PC-9 (cell line): ENCODE measurements at regions not wholly inside any gene's neighbourhood (a gene's known extent, or its start where the extent isn't known, plus 50 kb on each side); places are given as distances from the start of the nearest gene placed in this dataset.

ENCODE experiments used
- BruUV-seq: library from RNA; stranded (reverse); fragments of 400-500 nt; replicated peaks from 2 replicates; lab custom pipeline; 2021; lab: Mats Ljungman, UMichigan
- CTCF ChIA-PET: fragments of 300-600 bp; sonication (Branson Sonifier 250); formaldehyde crosslinking; loops from one replicate; lab custom pipeline; 2022; ENCODE audit warnings: antibody characterized with exemption; lab: Charles Lee
- POLR2A ChIA-PET: fragments of 300-600 bp; sonication (Branson Sonifier 250); formaldehyde crosslinking; loops from one replicate; lab custom pipeline; 2022; ENCODE audit warnings: antibody characterized with exemption; ENCODE audit not compliant: unreplicated experiment; lab: Charles Lee
- DNase-seq, 2 experiments: peaks; one replicate each; pipeline versions ENCODE4 v3.0.0 to v3.0.0-alpha.2; 2015 to 2022; ENCODE audit warnings: mixed read lengths in 1 of 2
- H2AFZ ChIP-seq: fragments of 200-600 bp; sonication (generic); 2 replicates; pipeline ENCODE4 v1.8.1; 2017; ENCODE audit warnings: antibody characterized with exemption
- H3F3A ChIP-seq: fragments of 200-600 bp; sonication (generic); 2 replicates; pipeline ENCODE4 v1.8.1; 2017; ENCODE audit warnings: antibody characterized with exemption, mild to moderate bottlenecking, low read depth; ENCODE audit not compliant: insufficient read depth
- H3K27ac ChIP-seq: fragments of 200-600 bp; sonication (generic); 2 replicates; pipeline ENCODE4 v1.6.1; 2016; ENCODE audit warnings: mixed run types
- H3K27me3 ChIP-seq: fragments of 200-600 bp; sonication (generic); 2 replicates; pipeline ENCODE4 v1.6.1; 2016; ENCODE audit warnings: low read depth, mixed run types; ENCODE audit not compliant: insufficient read depth
- H3K36me3 ChIP-seq: fragments of 200-600 bp; sonication (generic); 2 replicates; pipeline ENCODE4 v1.6.1; 2016; ENCODE audit warnings: low read depth, mixed run types
- H3K4me1 ChIP-seq: fragments of 200-600 bp; sonication (generic); replicated peaks from 2 replicates; pipeline ENCODE4 v1.6.1; 2016; ENCODE audit warnings: mixed run types; ENCODE audit not compliant: insufficient read depth
- H3K4me2 ChIP-seq: fragments of 200-600 bp; sonication (generic); 2 replicates; pipeline ENCODE4 v1.6.1; 2017; ENCODE audit warnings: mixed run types
- H3K4me3 ChIP-seq: fragments of 200-600 bp; sonication (generic); 2 replicates; pipeline ENCODE4 v1.6.1; 2016; ENCODE audit warnings: mixed run types
- H3K79me2 ChIP-seq: fragments of 200-600 bp; sonication (generic); 2 replicates; pipeline ENCODE4 v1.6.1; 2017; ENCODE audit warnings: low read depth, mixed run types
- H3K9me2 ChIP-seq: fragments of 200-600 bp; sonication (generic); 2 replicates; pipeline ENCODE4 v1.8.1; 2017; ENCODE audit warnings: mild to moderate bottlenecking; ENCODE audit not compliant: insufficient read depth
- H3K9me3 ChIP-seq: fragments of 200-600 bp; sonication (generic); 2 replicates; pipeline ENCODE4 v1.8.1; 2016; ENCODE audit warnings: low read depth; ENCODE audit not compliant: insufficient read depth
- H4K20me1 ChIP-seq: fragments of 200-600 bp; sonication (generic); 2 replicates; pipeline ENCODE4 v1.8.1; 2017; ENCODE audit not compliant: insufficient read depth
- CTCF ChIP-seq: fragments of 200-600 bp; sonication (generic); conservative IDR thresholded peaks from 2 replicates; pipeline ENCODE4 v1.6.1; 2017; ENCODE audit warnings: mixed run types, antibody characterized with exemption, mild to moderate bottlenecking, moderate library complexity
- EZH2 ChIP-seq: fragments of 200-600 bp; sonication (generic); IDR thresholded peaks from 2 replicates; pipeline ENCODE4 v1.8.0; 2017; ENCODE audit warnings: antibody characterized with exemption, low read depth
- intact Hi-C: fragments of 100-400 bp; cut with micrococcal nuclease; formaldehyde crosslinking; loops from one replicate; pipeline ENCODE4 v1.10.0; 2022; ENCODE audit not compliant: unreplicated experiment

DNA sequence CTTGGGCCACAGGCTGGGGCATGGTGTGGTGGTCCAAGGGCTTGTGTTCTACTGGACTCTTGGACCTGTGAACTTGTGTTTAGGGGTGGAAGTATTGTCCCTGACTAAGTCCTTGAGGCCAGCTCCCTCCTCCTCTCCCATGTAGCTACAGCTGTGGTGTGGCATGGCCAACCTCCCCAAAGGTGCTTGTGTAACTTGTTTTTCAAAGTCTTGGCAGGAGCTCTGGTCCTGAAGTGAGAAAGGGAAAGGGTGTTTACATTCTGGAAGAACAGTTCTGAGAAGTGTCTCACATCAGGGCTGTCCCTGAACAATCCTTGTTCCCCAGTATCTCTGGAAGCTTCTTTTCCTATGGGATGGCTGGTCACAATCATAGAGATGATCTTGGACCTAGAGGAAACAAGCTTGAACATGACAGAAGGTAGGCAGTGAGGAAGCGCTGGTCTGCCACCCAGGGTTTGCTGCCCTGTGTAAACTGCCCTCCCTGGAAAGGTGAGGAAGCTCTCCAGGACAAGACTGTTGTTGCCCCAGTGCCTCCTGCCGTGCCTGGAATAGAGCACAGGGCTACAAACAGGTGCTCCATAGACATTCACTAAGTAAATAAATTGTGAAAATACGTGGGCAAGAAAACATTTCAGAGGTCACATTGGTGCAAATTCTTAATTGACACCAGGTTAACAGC is 64.6 kb upstream of the KLF9 start:
- Histone ChIP-seq H3K27ac (no peak overlapping the region), H3K9me3 (peaks cover 3% of the 10 kb centered on the region; the same call in 1 of the 2 replicates), H3K4me1 (peaks cover 14% of the 10 kb centered on the region; the same call in 1 of the 2 replicates), H2AFZ (no peak overlapping the region), H3K27me3 (no peaks in the 10 kb centered on the region), H3K9me2 (no peaks in the 10 kb centered on the region), H3K79me2 (no peaks in the 10 kb centered on the region), H4K20me1 (no peaks in the 10 kb centered on the region), H3K4me2 (no peak overlapping the region), H3F3A (no peaks in the 10 kb centered on the region; the same call in 1 of the 2 replicates), H3K36me3 (no peaks in the 10 kb centered on the region), H3K4me3 (no peak overlapping the region)
- CTCF ChIA-PET = interaction anchor here (0.7 kb wide), 1 partner anchor 123 kb away, joined by 4 read pairs; no protein-coding TSS in a partner anchor
- POLR2A ChIA-PET = interaction anchor here (0.6 to 1.6 kb wide), 4 partner anchors 10 to 460 kb away, joined by 3 to 7 read pairs (median 6); no protein-coding TSS in a partner anchor
- TSS peak; percentile 91 for BruUV-seq
- intact Hi-C loops = loop anchor here (2.0 to 5.0 kb wide), 2 partner anchors 42 to 58 kb away; no protein-coding TSS in a partner anchor
- no peak for TF ChIP-seq EZH2
- no peak for TF ChIP-seq CTCF
- peak in 1 of 2 experiments; percentile 16 for DNase-seq

GRCh38 chr9:70477907-70478480 is 63.5 kb upstream of the KLF9 start:
- DNase-seq = no peak
- H3K4me3 ChIP-seq = no peak overlapping the region
- POLR2A ChIA-PET = interaction anchor here (0.6 kb wide), 1 partner anchor 59 kb away, joined by 7 read pairs; no protein-coding TSS in a partner anchor
- CTCF ChIA-PET = no interaction called here
- TF ChIP-seq EZH2 (no peak), CTCF (no peak)
- H3K4me1 ChIP-seq = peaks cover 14% of the 10 kb centered on the region; the same call in 1 of the 2 replicates
- H3K27ac ChIP-seq = no peak overlapping the region
- H3K27me3 ChIP-seq = no peaks in the 10 kb centered on the region
- no peaks in the 10 kb centered on the region for H4K20me1 ChIP-seq
- no peaks in the 10 kb centered on the region for H3K36me3 ChIP-seq
- intact Hi-C loops = loop anchor here (2.0 to 5.0 kb wide), 2 partner anchors 41 to 57 kb away; no protein-coding TSS in a partner anchor
- peaks cover 3% of the 10 kb centered on the region; the same call in 1 of the 2 replicates for H3K9me3 ChIP-seq
- no peak overlapping the region for H2AFZ ChIP-seq
- no peak overlapping the region for H3K4me2 ChIP-seq
- H3K9me2 ChIP-seq = no peaks in the 10 kb centered on the region
- no peaks in the 10 kb centered on the region for H3K79me2 ChIP-seq
- BruUV-seq = no TSS peak
- H3F3A ChIP-seq = no peaks in the 10 kb centered on the region; the same call in 1 of the 2 replicates

DNA sequence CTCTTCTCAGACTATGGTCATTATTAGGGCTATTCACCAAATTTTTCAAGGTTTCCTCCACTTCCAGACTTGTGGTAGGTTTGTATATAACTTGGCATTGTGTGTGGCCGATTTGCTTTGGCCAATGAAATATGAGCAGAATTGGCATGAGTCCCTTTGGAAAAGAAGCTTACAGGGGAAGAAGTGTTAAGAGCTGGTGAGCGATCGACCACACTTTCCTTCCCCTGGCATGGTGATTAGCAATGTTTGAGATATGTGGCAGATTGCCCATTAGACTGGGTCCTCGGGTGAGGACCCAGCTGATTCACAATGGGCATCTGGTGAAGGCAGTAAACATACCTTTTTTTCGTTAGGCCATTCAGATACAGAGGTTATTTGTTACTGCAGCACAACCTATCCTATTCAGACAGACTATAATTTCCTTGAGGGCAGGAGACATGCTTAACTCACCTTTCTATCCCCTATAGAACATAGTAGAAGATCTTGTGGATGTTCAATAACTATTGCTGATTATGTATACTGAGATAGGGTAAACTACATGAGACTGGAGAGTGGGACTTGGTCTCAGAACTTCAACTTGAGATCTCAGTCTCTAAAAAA is 62.8 kb upstream of the KLF9 start:
- no peaks in the 10 kb centered on the region for H4K20me1 ChIP-seq
- H3K4me3 ChIP-seq = no peak overlapping the region
- peaks cover 14% of the 10 kb centered on the region; the same call in 1 of the 2 replicates for H3K4me1 ChIP-seq
- BruUV-seq = no TSS peak
- no peaks in the 10 kb centered on the region for H3K36me3 ChIP-seq
- H3K9me3 ChIP-seq = peaks cover 3% of the 10 kb centered on the region; the same call in 1 of the 2 replicates
- no peak overlapping the region for H3K4me2 ChIP-seq
- intact Hi-C loops = loop anchor here (5.0 kb wide), 1 partner anchor 40 kb away; no protein-coding TSS in a partner anchor
- H3K27me3 ChIP-seq = no peaks in the 10 kb centered on the region
- no peaks in the 10 kb centered on the region for H3K9me2 ChIP-seq
- TF ChIP-seq CTCF (no peak), EZH2 (no peak)
- CTCF ChIA-PET = no interaction called here
- no peak overlapping the region for H2AFZ ChIP-seq
- H3F3A ChIP-seq = no peaks in the 10 kb centered on the region; the same call in 1 of the 2 replicates
- DNase-seq = no peak
- H3K27ac ChIP-seq = no peak overlapping the region
- H3K79me2 ChIP-seq = no peaks in the 10 kb centered on the region
- POLR2A ChIA-PET = no interaction called here
